Cardiac muscle cell (in vitro differentiated cells and primary cell): ENCODE measurements at regions not wholly inside any gene's neighbourhood (a gene's known extent, or its start where the extent isn't known, plus 50 kb on each side); places are given as distances from the start of the nearest gene placed in this dataset.
A peak's percentile ranks its signal among the peaks of the same experiment; 100 is the strongest.

ENCODE experiments used
- DNase-seq, 2 donors: peaks; one replicate each; pipeline versions ENCODE4 v3.0.0 to v3.0.0-alpha.2; 2010 to 2017; ENCODE audit warnings: low read depth in 1 of 2, low spot score in 1 of 2
- H3K27ac ChIP-seq: fragments of 200-600 bp; sonication (generic); 2 replicates; pipeline ENCODE4 v1.5.1; 2016
- H3K27me3 ChIP-seq: fragments of 200-600 bp; sonication (generic); 2 replicates; pipeline ENCODE4 v1.6.0; 2016; ENCODE audit warnings: control low read depth
- H3K36me3 ChIP-seq: fragments of 200-600 bp; sonication (generic); 2 replicates; pipeline ENCODE4 v1.5.1; 2016; ENCODE audit warnings: control low read depth
- H3K4me1 ChIP-seq: fragments of 200-600 bp; sonication (generic); 2 replicates; pipeline ENCODE4 v1.8.1; 2017; ENCODE audit warnings: low read depth, mild to moderate bottlenecking, mixed run types
- H3K4me3 ChIP-seq: fragments of 200-600 bp; sonication (generic); 2 replicates; pipeline ENCODE4 v1.5.1; 2016; ENCODE audit warnings: mild to moderate bottlenecking
- H3K9me3 ChIP-seq: fragments of 200-600 bp; sonication (generic); 2 replicates; pipeline ENCODE4 v1.5.1; 2017; ENCODE audit warnings: low read depth, mild to moderate bottlenecking, control low read depth
- CTCF ChIP-seq: IDR thresholded peaks from 2 replicates; pipeline ENCODE4 v1.5.1; 2012; ENCODE audit warnings: low read depth, mild to moderate bottlenecking, low read length

GRCh38 chr18:8499810-8500675 is 109.2 kb upstream of the RAB12 start:
- TF ChIP-seq CTCF, result no peak
- no peaks in the 10 kb centered on the region for H3K27me3 ChIP-seq
- H3K4me3 ChIP-seq, result no peak overlapping the region
- no peak for DNase-seq
- no peaks in the 10 kb centered on the region for H3K4me1 ChIP-seq
- no peaks in the 10 kb centered on the region for H3K9me3 ChIP-seq
- no peaks in the 10 kb centered on the region for H3K36me3 ChIP-seq
- no peak overlapping the region for H3K27ac ChIP-seq

- Histone ChIP-seq H3K27ac (no peak overlapping the region), H3K4me1 (no peaks in the 10 kb centered on the region), H3K4me3 (no peak overlapping the region), H3K9me3 (no peaks in the 10 kb centered on the region), H3K36me3 (no peaks in the 10 kb centered on the region), H3K27me3 (no peaks in the 10 kb centered on the region)
- TF ChIP-seq CTCF, result no peak
- DNase-seq, result peak in 1 of 2 donors; percentile 24
Observed at GRCh38 chr18:8501044-8501443, 108.2 kb upstream of the RAB12 start.

GRCh38 chr18:8503248-8503647 is 106.0 kb upstream of the RAB12 start:
- no peaks in the 10 kb centered on the region for H3K36me3 ChIP-seq
- no peak for DNase-seq
- no peak for TF ChIP-seq CTCF

GRCh38 chr18:8504424-8504823 is 104.8 kb upstream of the RAB12 start:
- no peaks in the 10 kb centered on the region for H3K4me1 ChIP-seq
- TF ChIP-seq CTCF, result no peak
- H3K27ac ChIP-seq, result no peak overlapping the region
- H3K9me3 ChIP-seq, result no peaks in the 10 kb centered on the region
- H3K4me3 ChIP-seq, result no peak overlapping the region
- H3K36me3 ChIP-seq, result no peaks in the 10 kb centered on the region
- H3K27me3 ChIP-seq, result no peaks in the 10 kb centered on the region
- DNase-seq, result no peak

More at GRCh38 chr18:8503248-8503647, 106.0 kb upstream of the RAB12 start:
- Histone ChIP-seq H3K4me3 (no peak overlapping the region), H3K4me1 (no peaks in the 10 kb centered on the region), H3K9me3 (no peaks in the 10 kb centered on the region), H3K27me3 (no peaks in the 10 kb centered on the region), H3K27ac (no peak overlapping the region)

- DNase-seq, result no peak
- H3K27me3 ChIP-seq, result no peaks in the 10 kb centered on the region
- H3K36me3 ChIP-seq, result no peaks in the 10 kb centered on the region
- no peak overlapping the region for H3K27ac ChIP-seq
- no peak overlapping the region for H3K4me3 ChIP-seq
- no peaks in the 10 kb centered on the region for H3K9me3 ChIP-seq
- no peaks in the 10 kb centered on the region for H3K4me1 ChIP-seq
- TF ChIP-seq CTCF, result no peak
Observed at GRCh38 chr18:8504880-8505435, 104.3 kb upstream of the RAB12 start.
